CD4-positive, CD25-positive, alpha-beta regulatory T cell (primary cell): ENCODE measurements at regions not wholly inside any gene's neighbourhood (a gene's known extent, or its start where the extent isn't known, plus 50 kb on each side); places are given as distances from the start of the nearest gene placed in this dataset.
A peak's percentile ranks its signal among the peaks of the same experiment; 100 is the strongest.

Experiments
- ATAC-seq, 2 donors: fragments of 150-1000 bp; cut with Tn5 transposase; one replicate each; pipeline ENCODE4 v1.10.0; 2021; ENCODE audit warnings: low read depth in 2 of 2, moderate number of reproducible peaks in 2 of 2, moderate library complexity in 1 of 2
- DNase-seq, 3 donors: peaks; one replicate each; pipeline versions ENCODE4 v3.0.0 to v3.0.0-alpha.2; 2012 to 2022; ENCODE audit warnings: mixed read lengths in 1 of 3
- H3K27ac ChIP-seq: one replicate; pipeline ENCODE4 v1.7.0; 2013; ENCODE audit warnings: mild to moderate bottlenecking, low read length; ENCODE audit not compliant: insufficient read depth, poor library complexity, severe bottlenecking
- H3K27me3 ChIP-seq: one replicate; pipeline ENCODE4 v1.7.0; 2013; ENCODE audit warnings: low read length; ENCODE audit not compliant: control insufficient read depth, insufficient read depth
- H3K36me3 ChIP-seq: one replicate; pipeline ENCODE4 v1.7.0; 2013; ENCODE audit warnings: mild to moderate bottlenecking, low read length, moderate library complexity; ENCODE audit not compliant: control insufficient read depth, insufficient read depth
- H3K4me1 ChIP-seq: 2 replicates; pipeline ENCODE4 v1.7.0; 2013; ENCODE audit warnings: mild to moderate bottlenecking, low read length; ENCODE audit not compliant: insufficient read depth, control insufficient read depth, poor library complexity, severe bottlenecking
- H3K4me3 ChIP-seq: one replicate; pipeline ENCODE4 v1.7.0; 2013; ENCODE audit warnings: low read depth, mild to moderate bottlenecking, low read length, moderate library complexity
- H3K9me3 ChIP-seq, 2 experiments: 1 replicate in 1 of 2; 2 replicates in 1 of 2; pipeline ENCODE4 v1.7.0; 2013; ENCODE audit warnings: low read length in 2 of 2, mild to moderate bottlenecking in 1 of 2, moderate library complexity in 1 of 2; ENCODE audit not compliant: control insufficient read depth in 2 of 2
- H3K27ac Mint-ChIP-seq, 3 donors: one replicate each; pipeline ENCODE4 v1.8.0; 2020 to 2022; ENCODE audit warnings: mild to moderate bottlenecking in 3 of 3, mixed read lengths in 3 of 3, moderate library complexity in 2 of 3
- H3K27me3 Mint-ChIP-seq: one replicate; pipeline ENCODE4 v1.8.0; 2022; ENCODE audit warnings: mild to moderate bottlenecking, mixed read lengths
- H3K36me3 Mint-ChIP-seq: one replicate; pipeline ENCODE4 v1.8.0; 2020; ENCODE audit warnings: mixed read lengths
- H3K4me1 Mint-ChIP-seq, 4 donors: one replicate each; pipeline ENCODE4 v1.8.0; 2020 to 2022; ENCODE audit warnings: mixed read lengths in 4 of 4, mild to moderate bottlenecking in 1 of 4
- H3K4me3 Mint-ChIP-seq, 4 donors: one replicate each; pipeline ENCODE4 v1.8.0; 2020 to 2022; ENCODE audit warnings: mild to moderate bottlenecking in 4 of 4, mixed read lengths in 4 of 4, moderate library complexity in 3 of 4
- H3K9me3 Mint-ChIP-seq, 7 donors: one replicate each; pipeline ENCODE4 v1.8.0; 2020 to 2022; ENCODE audit warnings: mixed read lengths in 7 of 7, mild to moderate bottlenecking in 3 of 7, moderate library complexity in 2 of 7

DNA sequence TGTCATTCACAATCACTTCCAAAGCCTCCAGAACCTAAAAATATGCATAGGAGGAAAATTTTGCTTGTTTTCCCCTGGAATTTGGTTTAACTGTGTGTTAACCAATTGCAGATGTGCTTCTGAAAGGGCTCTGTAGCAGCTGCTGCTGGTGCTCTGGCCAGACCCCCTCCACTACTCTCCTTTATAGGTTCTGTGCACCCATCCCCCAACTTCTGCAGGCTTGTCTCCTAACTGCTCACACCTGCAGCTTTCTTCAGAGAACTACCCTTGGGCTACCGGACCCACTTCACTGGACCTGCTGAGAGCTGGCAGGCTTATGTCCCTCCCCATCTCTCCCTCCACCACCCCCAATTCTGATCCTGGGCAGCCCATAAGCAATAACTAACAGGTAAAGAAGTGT is 662.1 kb upstream of the DIPK2B start:
- no peak for ATAC-seq
- Mint-ChIP-seq H3K4me3 (no peak overlapping the region), H3K27ac (no peak overlapping the region)

DNA sequence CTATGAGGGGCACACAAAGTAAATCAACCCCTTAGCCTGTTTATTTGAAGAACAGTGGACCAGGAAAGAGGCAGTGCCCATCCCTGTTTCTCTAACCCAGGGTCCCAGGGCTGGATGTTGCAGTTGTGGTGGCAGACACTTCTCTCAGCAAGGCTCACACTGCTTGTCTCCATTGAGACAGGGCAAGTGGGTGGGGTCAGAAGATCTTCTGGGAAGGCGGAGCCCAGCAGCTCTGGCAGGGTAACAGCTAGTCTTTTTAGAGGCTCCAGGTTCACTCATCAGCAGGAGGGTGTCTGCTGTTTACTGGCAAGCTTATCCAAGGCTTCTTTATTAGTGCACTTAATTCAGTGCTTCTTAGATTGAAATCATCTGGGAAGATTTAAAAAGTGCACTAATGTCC is 659.8 kb upstream of the DIPK2B start:
- Mint-ChIP-seq H3K27ac (no peak overlapping the region), H3K36me3 (no peaks in the 10 kb centered on the region), H3K4me3 (no peak overlapping the region), H3K9me3 (no peaks in the 10 kb centered on the region), H3K27me3 (no peaks in the 10 kb centered on the region), H3K4me1 (no peaks in the 10 kb centered on the region)
- peak in 1 of 3 donors; percentile 25 for DNase-seq
- no peak for ATAC-seq
- Histone ChIP-seq H3K27me3 (no peaks in the 10 kb centered on the region), H3K9me3 (no peaks in the 10 kb centered on the region), H3K27ac (no peak overlapping the region), H3K4me3 (no peak overlapping the region), H3K4me1 (no peaks in the 10 kb centered on the region), H3K36me3 (no peaks in the 10 kb centered on the region)

More for the DNA sequence above, 662.1 kb upstream of the DIPK2B start:
- no peaks in the 10 kb centered on the region for H3K4me1 Mint-ChIP-seq
- no peak overlapping the region for H3K4me3 ChIP-seq
- H3K27ac ChIP-seq: no peak overlapping the region
- no peaks in the 10 kb centered on the region for H3K27me3 Mint-ChIP-seq
- DNase-seq: no peak
- H3K4me1 ChIP-seq: no peaks in the 10 kb centered on the region
- no peaks in the 10 kb centered on the region for H3K36me3 Mint-ChIP-seq
- no peaks in the 10 kb centered on the region for H3K36me3 ChIP-seq
- H3K9me3 Mint-ChIP-seq: no peaks in the 10 kb centered on the region
- no peaks in the 10 kb centered on the region for H3K27me3 ChIP-seq
- no peaks in the 10 kb centered on the region for H3K9me3 ChIP-seq

DNA sequence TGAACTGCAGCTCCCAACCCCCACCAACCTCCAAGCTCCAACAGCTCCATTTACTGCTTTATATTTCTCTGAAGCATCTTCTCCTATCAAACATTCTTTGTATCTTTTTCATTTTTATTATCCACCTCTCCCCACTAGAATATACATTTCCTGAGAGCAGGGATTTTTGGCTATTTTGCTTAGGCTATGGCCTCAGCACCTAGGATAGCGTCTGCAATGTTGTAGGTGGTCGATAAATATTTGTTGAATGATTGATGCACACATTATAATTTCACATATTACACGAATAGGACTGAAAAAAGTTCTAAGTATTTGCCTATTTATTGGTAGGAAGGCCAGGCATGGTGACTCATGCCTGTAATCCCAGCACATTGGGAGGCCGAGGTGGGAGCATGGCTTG is 658.7 kb upstream of the DIPK2B start:
- Mint-ChIP-seq H3K27me3 (no peaks in the 10 kb centered on the region), H3K9me3 (no peaks in the 10 kb centered on the region), H3K4me3 (no peak overlapping the region), H3K4me1 (no peaks in the 10 kb centered on the region), H3K36me3 (no peaks in the 10 kb centered on the region), H3K27ac (no peak overlapping the region)
- DNase-seq (no peak), ATAC-seq (no peak)
- Histone ChIP-seq H3K27me3 (no peaks in the 10 kb centered on the region), H3K4me3 (no peak overlapping the region), H3K4me1 (no peaks in the 10 kb centered on the region), H3K9me3 (no peaks in the 10 kb centered on the region), H3K27ac (no peak overlapping the region), H3K36me3 (no peaks in the 10 kb centered on the region)

DNA sequence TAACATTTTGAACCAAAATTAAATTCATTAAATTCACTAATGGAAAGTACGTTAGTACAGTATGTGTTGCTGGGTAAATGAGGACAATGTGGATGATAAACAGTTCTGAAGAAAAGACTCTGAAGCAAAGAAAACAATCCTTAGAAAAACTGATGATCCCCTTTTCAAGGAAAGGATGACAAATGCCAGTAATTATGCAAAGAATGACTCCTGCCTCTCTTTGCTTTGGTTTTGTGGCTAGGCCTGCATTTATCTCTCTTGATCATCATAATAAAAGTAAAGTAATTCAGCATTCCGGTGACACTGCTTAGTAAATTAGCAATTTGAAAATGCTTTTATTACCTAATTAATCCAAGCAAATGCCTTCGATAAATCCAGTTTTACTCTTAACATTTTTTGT is 652.2 kb upstream of the DIPK2B start:
- no peaks in the 10 kb centered on the region for H3K36me3 Mint-ChIP-seq
- ATAC-seq (no peak), DNase-seq (peak in 1 of 3 donors; percentile 63)
- peaks cover 8% of the 10 kb centered on the region for H3K4me1 ChIP-seq
- H3K27ac ChIP-seq: no peak overlapping the region
- no peak overlapping the region for H3K4me3 Mint-ChIP-seq
- H3K27me3 Mint-ChIP-seq: no peaks in the 10 kb centered on the region
- H3K27ac Mint-ChIP-seq: no peak overlapping the region
- H3K27me3 ChIP-seq: no peaks in the 10 kb centered on the region
- peaks cover 5 to 21% (median 7%) of the 10 kb centered on the region in 4 donors for H3K4me1 Mint-ChIP-seq
- H3K9me3 Mint-ChIP-seq: peaks cover 0 to 4% (median 0%) of the 10 kb centered on the region in 7 donors
- H3K9me3 ChIP-seq: no peaks in the 10 kb centered on the region
- H3K4me3 ChIP-seq: no peak overlapping the region
- H3K36me3 ChIP-seq: no peaks in the 10 kb centered on the region

DNA sequence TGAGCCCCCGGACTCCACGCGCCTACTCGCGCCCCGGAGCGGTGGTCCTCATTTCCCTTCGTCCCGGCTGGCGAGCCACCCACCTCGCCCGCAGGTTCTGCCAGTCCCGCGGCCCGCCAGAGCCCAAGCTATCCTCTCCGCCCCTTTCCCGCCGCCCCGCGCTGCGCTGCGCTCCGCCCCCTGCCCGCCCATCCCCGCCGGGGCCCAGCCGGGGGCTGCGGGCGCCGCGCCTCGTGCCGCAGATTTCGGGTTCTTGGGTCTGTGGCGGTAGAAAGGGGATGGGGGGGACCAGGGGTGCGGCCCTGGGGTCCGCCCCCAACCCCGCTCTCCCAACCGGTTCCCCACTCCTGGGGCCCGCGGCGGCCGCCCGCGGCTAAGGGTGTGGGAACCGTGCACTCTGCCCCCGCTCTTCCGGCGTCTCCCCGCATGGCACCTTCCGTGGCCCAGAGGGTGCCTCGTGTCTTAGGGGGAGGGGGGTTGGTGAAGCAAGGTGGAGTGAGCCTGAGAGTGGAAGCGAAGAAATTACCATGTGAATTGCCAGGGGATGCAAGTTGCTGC is 650.8 kb upstream of the DIPK2B start:
- H3K36me3 ChIP-seq: no peaks in the 10 kb centered on the region
- H3K4me1 ChIP-seq: peaks cover 8% of the 10 kb centered on the region
- H3K4me3 ChIP-seq: peak overlapping the region; percentile 57
- H3K27me3 ChIP-seq: no peaks in the 10 kb centered on the region
- H3K9me3 ChIP-seq: no peaks in the 10 kb centered on the region
- Mint-ChIP-seq H3K4me3 (peak overlapping the region; percentile 86 to 92 (median 90)), H3K4me1 (peaks cover 5 to 22% (median 7%) of the 10 kb centered on the region in 4 donors), H3K27ac (peak overlapping the region in 2 of 3 donors; percentile 65 to 77), H3K9me3 (peaks cover 0 to 4% (median 0%) of the 10 kb centered on the region in 7 donors), H3K27me3 (no peaks in the 10 kb centered on the region), H3K36me3 (no peaks in the 10 kb centered on the region)
- peak; percentile 41 to 68 for ATAC-seq
- DNase-seq: peak; percentile 32 to 83 (median 40)
- no peak overlapping the region for H3K27ac ChIP-seq

DNA sequence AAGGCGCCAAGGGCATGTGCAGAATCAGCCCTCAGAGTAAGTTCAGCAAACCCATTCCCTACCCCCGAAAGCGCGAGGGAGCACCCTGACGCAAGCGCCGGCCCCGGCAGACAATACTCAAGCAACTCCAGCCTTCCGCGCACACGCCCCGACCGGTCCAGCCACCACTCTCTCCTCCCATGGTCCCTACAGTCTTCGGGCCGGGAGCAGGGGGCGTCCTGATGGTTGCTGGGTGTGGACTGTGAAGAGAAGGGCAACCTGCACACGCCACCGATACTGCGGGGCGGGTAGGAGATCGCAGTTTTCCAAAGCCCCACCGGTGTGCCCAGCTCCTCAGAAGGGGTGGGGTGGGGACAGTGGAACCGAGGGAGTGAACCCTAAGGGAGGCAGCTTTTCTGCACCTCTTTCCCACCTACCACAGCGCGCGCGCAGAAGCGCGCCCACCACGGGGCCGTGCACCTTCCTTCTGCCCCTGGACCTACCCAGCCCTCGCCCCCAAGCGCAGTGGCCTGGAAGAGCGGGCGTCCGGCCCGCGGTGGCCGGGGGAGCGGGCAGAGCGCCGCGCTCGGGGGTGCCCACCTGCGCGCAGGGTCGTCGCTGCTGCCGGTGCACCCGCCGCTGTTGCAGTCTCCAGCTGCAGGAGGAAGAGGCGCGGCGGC is 650.2 kb upstream of the DIPK2B start:
- Histone ChIP-seq H3K4me1 (peaks cover 9% of the 10 kb centered on the region), H3K27ac (no peak overlapping the region), H3K36me3 (no peaks in the 10 kb centered on the region), H3K27me3 (no peaks in the 10 kb centered on the region), H3K4me3 (peak overlapping the region; percentile 90), H3K9me3 (no peaks in the 10 kb centered on the region)
- peak overlapping the region in 1 of 3 donors; percentile 83 for H3K27ac Mint-ChIP-seq
- H3K36me3 Mint-ChIP-seq: no peaks in the 10 kb centered on the region
- H3K27me3 Mint-ChIP-seq: no peaks in the 10 kb centered on the region
- H3K4me3 Mint-ChIP-seq: peak overlapping the region; percentile 86 to 95 (median 93)
- H3K4me1 Mint-ChIP-seq: peaks cover 5 to 25% (median 11%) of the 10 kb centered on the region in 4 donors
- peak; percentile 15 to 27 for ATAC-seq
- H3K9me3 Mint-ChIP-seq: peaks cover 0 to 4% (median 0%) of the 10 kb centered on the region in 7 donors
- DNase-seq: peak in 2 of 3 donors; percentile 20 to 45

DNA sequence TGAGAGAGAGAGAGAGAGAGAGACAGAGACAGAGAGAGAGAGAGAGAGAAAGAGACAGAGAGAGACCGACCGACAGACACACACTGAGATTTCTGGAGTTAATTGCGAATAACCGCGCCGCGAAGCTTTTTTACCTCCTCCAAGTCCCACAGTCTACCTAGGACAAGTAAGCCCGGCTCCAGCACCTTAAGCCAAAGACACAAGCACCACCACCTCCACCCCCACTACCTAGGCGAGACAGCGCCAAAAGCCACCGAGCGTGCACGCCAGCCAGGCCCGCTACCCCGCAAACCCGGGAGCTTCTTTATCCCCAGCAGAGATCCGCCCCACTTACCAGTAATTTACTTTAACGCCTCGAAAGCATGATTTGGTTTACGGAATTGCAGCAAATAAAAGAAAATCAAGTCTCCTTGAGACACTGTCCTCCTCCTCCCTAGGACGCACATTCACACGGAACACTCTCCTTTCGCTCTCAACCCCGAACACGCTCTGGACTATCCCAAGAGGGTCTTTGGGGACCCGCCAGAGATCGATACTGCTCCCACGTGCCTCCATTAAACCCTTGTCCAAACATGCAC is 649.6 kb upstream of the DIPK2B start:
- Mint-ChIP-seq H3K27me3 (no peaks in the 10 kb centered on the region), H3K36me3 (no peaks in the 10 kb centered on the region), H3K4me3 (peak overlapping the region; percentile 86 to 95 (median 93)), H3K9me3 (peaks cover 0 to 4% (median 0%) of the 10 kb centered on the region in 7 donors), H3K27ac (peak overlapping the region; percentile 69 to 92 (median 83)), H3K4me1 (peaks cover 5 to 26% (median 13%) of the 10 kb centered on the region in 4 donors)
- DNase-seq (peak in 2 of 3 donors; percentile 11 to 38), ATAC-seq (peak in 1 of 2 donors; percentile 36)
- peak overlapping the region; percentile 90 for H3K4me3 ChIP-seq
- peaks cover 12% of the 10 kb centered on the region for H3K4me1 ChIP-seq
- no peaks in the 10 kb centered on the region for H3K36me3 ChIP-seq
- no peak overlapping the region for H3K27ac ChIP-seq
- no peaks in the 10 kb centered on the region for H3K27me3 ChIP-seq
- H3K9me3 ChIP-seq: no peaks in the 10 kb centered on the region
